Ishikawa (cell line): ENCODE measurements at regions not wholly inside any gene's neighbourhood (a gene's known extent, or its start where the extent isn't known, plus 50 kb on each side); places are given as distances from the start of the nearest gene placed in this dataset.

Experiments
- CREB1 ChIP-seq: IDR thresholded peaks from 2 replicates; pipeline ENCODE4 v1.6.1; 2012; ENCODE audit warnings: low read depth
- FOXM1 ChIP-seq: IDR thresholded peaks from 2 replicates; pipeline ENCODE4 v1.6.1; 2012; ENCODE audit warnings: low read depth, borderline replicate concordance

DNA sequence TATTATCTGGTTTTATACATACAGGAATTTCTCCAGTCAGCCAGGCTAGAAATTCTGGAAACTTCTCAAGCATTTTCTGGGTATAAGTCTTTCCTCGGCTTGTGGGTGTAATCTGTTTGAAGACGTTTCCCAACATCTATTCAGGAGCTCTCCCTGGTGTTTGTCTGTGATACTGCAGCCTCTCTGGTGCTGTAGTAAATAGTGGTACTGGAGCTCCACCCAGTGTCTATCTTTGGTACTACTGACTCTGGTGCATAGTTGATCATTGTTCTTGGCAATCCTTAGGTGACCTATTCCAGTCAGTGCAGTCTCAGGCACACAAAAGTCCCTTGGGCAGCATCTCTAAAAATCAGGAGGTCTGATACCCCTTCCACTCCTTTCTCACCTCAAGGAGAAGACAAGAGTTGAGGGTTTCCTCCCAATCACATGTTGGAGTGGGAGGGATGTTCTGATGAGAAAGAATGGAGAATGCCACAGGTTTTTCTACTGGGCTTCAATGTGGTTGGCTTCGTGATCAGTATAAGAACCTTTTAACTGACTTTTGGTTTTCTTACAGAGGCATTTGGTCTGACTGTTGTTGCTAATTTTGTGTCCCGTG lies 115.5 kb downstream of the CYSLTR2 start:
- TF ChIP-seq CREB1 (no peak), FOXM1 (no peak)
